OCI-LY3 (cell line): ENCODE measurements at regions not wholly inside any gene's neighbourhood (a gene's known extent, or its start where the extent isn't known, plus 50 kb on each side); places are given as distances from the start of the nearest gene placed in this dataset.

Source experiments
- H2AFZ ChIP-seq: fragments of 200-600, 300-600 bp; shearing (Covaris generic); 2 replicates; pipeline ENCODE4 v1.6.0; 2014; ENCODE audit warnings: antibody characterized with exemption, low read depth, low read length
- H3K27ac ChIP-seq: fragments of 200-600, 300-600 bp; sonication (generic); 2 replicates; pipeline ENCODE4 v1.5.1; 2014; ENCODE audit warnings: mild to moderate bottlenecking, low read length, moderate library complexity, mixed read lengths
- H3K27me3 ChIP-seq: fragments of 200-600, 300-600 bp; sonication (generic); 2 replicates; pipeline ENCODE4 v1.6.1; 2014; ENCODE audit warnings: low read depth, low read length, mixed read lengths
- H3K36me3 ChIP-seq: fragments of 200-600, 300-600 bp; sonication (generic); replicated peaks from 2 replicates; pipeline ENCODE3; 2014; ENCODE audit warnings: low read depth, low read length, mixed read lengths
- H3K4me1 ChIP-seq: fragments of 300-600, 200-600 bp; sonication (generic); 2 replicates; pipeline ENCODE4 v1.6.1; 2014; ENCODE audit warnings: low read length, mixed read lengths
- H3K4me2 ChIP-seq: fragments of 200-600, 300-600 bp; sonication (generic); 2 replicates; pipeline ENCODE4 v1.6.1; 2014; ENCODE audit warnings: low read length, mixed read lengths
- H3K4me3 ChIP-seq: fragments of 300-600, 200-600 bp; sonication (generic); 2 replicates; pipeline ENCODE4 v1.5.1; 2014; ENCODE audit warnings: antibody characterized with exemption, mild to moderate bottlenecking, low read length, moderate library complexity
- H3K79me2 ChIP-seq: fragments of 300-600, 200-600 bp; shearing (Covaris generic); 2 replicates; pipeline ENCODE4 v1.6.1; 2014; ENCODE audit warnings: mild to moderate bottlenecking, low read length, mixed read lengths
- H3K9ac ChIP-seq: fragments of 300-600, 200-600 bp; shearing (Covaris generic); 2 replicates; pipeline ENCODE4 v1.6.0; 2014; ENCODE audit warnings: mild to moderate bottlenecking, low read length, moderate library complexity
- H3K9me3 ChIP-seq: fragments of 200-600, 300-600 bp; shearing (Covaris generic); 2 replicates; pipeline ENCODE4 v1.6.1; 2014; ENCODE audit warnings: low read length, mixed read lengths; ENCODE audit not compliant: insufficient read depth
- H4K20me1 ChIP-seq: fragments of 200-600, 300-600 bp; sonication (generic); 2 replicates; pipeline ENCODE4 v1.6.1; 2016; ENCODE audit warnings: low read length, mixed read lengths; ENCODE audit not compliant: insufficient read depth
- CTCF ChIP-seq: fragments of 200-600, 300-600 bp; sonication (generic); IDR thresholded peaks from 2 replicates; pipeline ENCODE4 v1.5.1; 2014; ENCODE audit warnings: antibody characterized with exemption, low read length, low read depth
- EZH2phosphoT487 ChIP-seq: fragments of 200-600 bp; shearing (Covaris generic); IDR thresholded peaks from 2 replicates; pipeline ENCODE4 v1.6.1; 2018; ENCODE audit warnings: antibody characterized with exemption, mixed run types, low read depth

- H3K36me3 ChIP-seq: no peaks in the 10 kb centered on the region
- no peak overlapping the region for H3K4me2 ChIP-seq
- H3K27ac ChIP-seq: no peak overlapping the region
- H3K27me3 ChIP-seq: no peaks in the 10 kb centered on the region
- no peaks in the 10 kb centered on the region for H3K4me1 ChIP-seq
- no peak overlapping the region for H2AFZ ChIP-seq
- H3K4me3 ChIP-seq: no peak overlapping the region
- TF ChIP-seq CTCF (no peak; the same call in 1 of the 2 replicates), EZH2phosphoT487 (no peak)
- H3K79me2 ChIP-seq: no peaks in the 10 kb centered on the region
- no peak overlapping the region for H3K9ac ChIP-seq
- H3K9me3 ChIP-seq: no peaks in the 10 kb centered on the region
- no peaks in the 10 kb centered on the region for H4K20me1 ChIP-seq
Observed at GRCh38 chr10:117752103-117752502, 209.6 kb downstream of the EMX2 start.

- Histone ChIP-seq H3K4me1 (no peaks in the 10 kb centered on the region), H3K27ac (no peak overlapping the region), H3K4me3 (no peak overlapping the region), H3K27me3 (no peaks in the 10 kb centered on the region), H2AFZ (no peak overlapping the region), H3K36me3 (no peaks in the 10 kb centered on the region), H3K4me2 (no peak overlapping the region), H3K79me2 (no peaks in the 10 kb centered on the region), H4K20me1 (no peaks in the 10 kb centered on the region), H3K9ac (no peak overlapping the region), H3K9me3 (no peaks in the 10 kb centered on the region)
- TF ChIP-seq CTCF: no peak
- no peak for TF ChIP-seq EZH2phosphoT487
Observed at GRCh38 chr10:117754770-117755658, 212.5 kb downstream of the EMX2 start.

DNA sequence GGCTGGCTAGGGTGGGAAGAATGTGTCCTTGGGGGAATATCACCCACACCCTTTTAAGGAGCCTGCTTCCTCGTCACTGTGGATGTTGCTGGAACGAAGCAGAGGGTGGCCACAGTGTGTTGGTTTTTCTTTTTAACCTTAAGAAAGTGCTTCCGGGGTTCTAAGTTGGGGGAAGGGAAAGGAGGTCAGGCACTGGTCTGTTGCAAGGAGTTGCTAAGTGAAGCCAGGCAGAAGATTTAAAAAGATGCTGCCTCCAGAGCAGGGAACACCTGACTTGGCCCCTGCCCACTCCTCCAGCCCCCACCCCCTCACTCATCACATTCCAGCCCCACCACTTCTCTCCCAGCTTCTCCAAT lies 213.1 kb downstream of the EMX2 start:
- Histone ChIP-seq H3K36me3 (no peaks in the 10 kb centered on the region), H3K27me3 (no peaks in the 10 kb centered on the region), H3K27ac (no peak overlapping the region), H3K9ac (no peak overlapping the region), H3K79me2 (no peaks in the 10 kb centered on the region), H3K4me2 (no peak overlapping the region), H4K20me1 (no peaks in the 10 kb centered on the region), H2AFZ (no peak overlapping the region), H3K4me3 (no peak overlapping the region), H3K4me1 (no peaks in the 10 kb centered on the region), H3K9me3 (no peaks in the 10 kb centered on the region)
- TF ChIP-seq EZH2phosphoT487: no peak
- TF ChIP-seq CTCF: no peak

DNA sequence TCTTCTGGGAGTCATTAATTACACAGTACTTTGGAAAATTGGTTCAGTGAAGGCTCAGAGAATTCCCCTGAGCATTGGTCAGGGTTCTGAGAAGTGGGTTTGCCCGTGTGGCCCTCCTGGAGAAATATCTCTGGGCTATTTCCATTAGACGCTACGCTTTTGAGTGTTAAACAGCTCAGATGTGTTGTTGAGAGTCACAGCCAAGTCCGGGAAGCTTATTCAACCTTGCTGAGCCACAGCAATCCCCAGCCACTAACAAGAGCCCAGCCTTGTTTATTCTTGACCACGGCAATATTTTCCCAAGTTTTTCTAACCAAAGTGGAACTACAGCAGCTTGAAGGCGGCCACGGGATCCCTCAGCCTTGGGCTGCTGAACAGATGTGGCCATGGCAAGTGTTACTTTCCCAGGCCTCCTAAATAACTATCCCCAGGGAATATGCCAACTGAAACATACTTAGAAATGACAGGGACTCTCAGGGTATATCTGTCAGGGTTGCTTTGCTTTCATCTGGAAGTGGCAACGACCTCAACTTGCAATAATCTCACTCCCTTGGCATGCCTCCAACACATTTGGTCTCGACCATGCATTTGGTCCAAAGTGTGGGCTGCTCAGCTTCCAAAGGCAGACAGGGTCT lies 214.7 kb downstream of the EMX2 start:
- Histone ChIP-seq H3K4me3 (no peak overlapping the region), H2AFZ (no peak overlapping the region), H3K4me2 (no peak overlapping the region), H4K20me1 (no peaks in the 10 kb centered on the region), H3K27ac (no peak overlapping the region), H3K36me3 (no peaks in the 10 kb centered on the region), H3K79me2 (no peaks in the 10 kb centered on the region), H3K27me3 (no peaks in the 10 kb centered on the region), H3K4me1 (no peaks in the 10 kb centered on the region), H3K9ac (no peak overlapping the region), H3K9me3 (no peaks in the 10 kb centered on the region)
- TF ChIP-seq EZH2phosphoT487 (no peak), CTCF (no peak)
